ENCODE measurements at regions not wholly inside any gene's neighbourhood (a gene's known extent, or its start where the extent isn't known, plus 50 kb on each side); places are given as distances from the start of the nearest gene placed in this dataset.

GRCh38 chr5:93186076-93186682 lies 394.8 kb downstream of the NR2F1-AS1 start:
- TF ChIP-seq, protein P1, sequence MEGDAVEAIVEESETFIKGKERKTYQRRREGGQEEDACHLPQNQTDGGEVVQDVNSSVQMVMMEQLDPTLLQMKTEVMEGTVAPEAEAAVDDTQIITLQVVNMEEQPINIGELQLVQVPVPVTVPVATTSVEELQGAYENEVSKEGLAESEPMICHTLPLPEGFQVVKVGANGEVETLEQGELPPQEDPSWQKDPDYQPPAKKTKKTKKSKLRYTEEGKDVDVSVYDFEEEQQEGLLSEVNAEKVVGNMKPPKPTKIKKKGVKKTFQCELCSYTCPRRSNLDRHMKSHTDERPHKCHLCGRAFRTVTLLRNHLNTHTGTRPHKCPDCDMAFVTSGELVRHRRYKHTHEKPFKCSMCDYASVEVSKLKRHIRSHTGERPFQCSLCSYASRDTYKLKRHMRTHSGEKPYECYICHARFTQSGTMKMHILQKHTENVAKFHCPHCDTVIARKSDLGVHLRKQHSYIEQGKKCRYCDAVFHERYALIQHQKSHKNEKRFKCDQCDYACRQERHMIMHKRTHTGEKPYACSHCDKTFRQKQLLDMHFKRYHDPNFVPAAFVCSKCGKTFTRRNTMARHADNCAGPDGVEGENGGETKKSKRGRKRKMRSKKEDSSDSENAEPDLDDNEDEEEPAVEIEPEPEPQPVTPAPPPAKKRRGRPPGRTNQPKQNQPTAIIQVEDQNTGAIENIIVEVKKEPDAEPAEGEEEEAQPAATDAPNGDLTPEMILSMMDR (IDR thresholded peaks at IDR 0.05): no peak
- H3K9me3 Mint-ChIP-seq (ENCODE audit: low read depth): no peaks in the 10 kb centered on the region
- peaks cover 38% of the 10 kb centered on the region for H3K4me1 Mint-ChIP-seq (ENCODE audit: low read depth)
- no peak for DNase-seq (ENCODE audit: low spot score)
- peak overlapping the region; percentile 64 for H3K27ac Mint-ChIP-seq (ENCODE audit: unreplicated experiment)
- H3K4me3 Mint-ChIP-seq (ENCODE audit: unreplicated experiment): no peak overlapping the region
- H3K36me3 Mint-ChIP-seq (ENCODE audit: low read depth): no peaks in the 10 kb centered on the region
- no peaks in the 10 kb centered on the region for H3K27me3 Mint-ChIP-seq (ENCODE audit: low read depth)

DNA sequence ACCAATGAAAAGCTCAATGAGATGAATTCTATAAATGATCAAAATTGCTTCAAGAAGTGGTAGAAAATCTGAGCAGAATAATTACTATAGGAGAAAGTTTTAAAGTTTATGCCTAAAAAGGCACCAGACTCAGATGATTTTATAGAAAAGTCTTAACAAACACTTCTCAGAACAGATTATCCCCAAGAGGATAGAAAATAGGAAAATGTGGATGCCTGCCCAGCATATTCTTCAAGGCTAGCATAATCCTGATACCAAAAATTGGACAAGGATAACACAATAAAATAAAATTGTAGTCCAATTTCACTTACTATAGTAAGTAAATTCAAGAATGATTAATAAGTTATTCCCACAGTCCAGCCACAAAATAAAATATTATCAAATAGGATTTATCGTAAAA lies 397.0 kb downstream of the NR2F1-AS1 start:
- TF ChIP-seq, protein P1 (IDR thresholded peaks at IDR 0.05): no peak
- H3K27ac Mint-ChIP-seq (ENCODE audit: unreplicated experiment): no peak overlapping the region
- no peaks in the 10 kb centered on the region for H3K27me3 Mint-ChIP-seq (ENCODE audit: low read depth)
- H3K36me3 Mint-ChIP-seq (ENCODE audit: low read depth): no peaks in the 10 kb centered on the region
- no peak for DNase-seq (ENCODE audit: low spot score)
- H3K9me3 Mint-ChIP-seq (ENCODE audit: low read depth): peaks cover 4% of the 10 kb centered on the region
- peaks cover 26% of the 10 kb centered on the region for H3K4me1 Mint-ChIP-seq (ENCODE audit: low read depth)
- no peak overlapping the region for H3K4me3 Mint-ChIP-seq (ENCODE audit: unreplicated experiment)

DNA sequence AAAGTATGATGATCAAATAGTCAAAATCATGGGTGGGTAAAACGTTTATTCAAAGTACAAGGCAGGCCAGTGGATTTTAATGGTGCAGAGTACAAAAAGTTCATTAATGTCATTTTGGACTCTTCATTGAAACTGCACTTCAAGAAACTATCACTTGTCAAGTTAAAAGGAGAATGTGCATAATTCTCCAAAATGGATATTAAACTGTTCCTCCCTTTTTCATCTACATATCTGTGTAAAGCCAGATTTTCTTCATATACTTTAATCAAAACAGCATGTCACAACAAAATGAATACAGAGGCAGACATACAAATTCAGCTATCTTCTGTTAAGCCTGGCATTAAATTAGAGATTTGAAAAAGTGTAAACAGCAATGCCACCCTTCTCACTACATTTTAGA lies 401.6 kb downstream of the NR2F1-AS1 start:
- TF ChIP-seq, protein P1 (IDR thresholded peaks at IDR 0.05): no peak
- Mint-ChIP-seq H3K9me3 (ENCODE audit: low read depth) (peaks cover 6% of the 10 kb centered on the region), H3K4me1 (ENCODE audit: low read depth) (peaks cover under 1% of the 10 kb centered on the region), H3K27ac (ENCODE audit: unreplicated experiment) (no peak overlapping the region), H3K36me3 (ENCODE audit: low read depth) (no peaks in the 10 kb centered on the region), H3K4me3 (ENCODE audit: unreplicated experiment) (no peak overlapping the region), H3K27me3 (ENCODE audit: low read depth) (no peaks in the 10 kb centered on the region)
- DNase-seq (ENCODE audit: low spot score): no peak

DNA sequence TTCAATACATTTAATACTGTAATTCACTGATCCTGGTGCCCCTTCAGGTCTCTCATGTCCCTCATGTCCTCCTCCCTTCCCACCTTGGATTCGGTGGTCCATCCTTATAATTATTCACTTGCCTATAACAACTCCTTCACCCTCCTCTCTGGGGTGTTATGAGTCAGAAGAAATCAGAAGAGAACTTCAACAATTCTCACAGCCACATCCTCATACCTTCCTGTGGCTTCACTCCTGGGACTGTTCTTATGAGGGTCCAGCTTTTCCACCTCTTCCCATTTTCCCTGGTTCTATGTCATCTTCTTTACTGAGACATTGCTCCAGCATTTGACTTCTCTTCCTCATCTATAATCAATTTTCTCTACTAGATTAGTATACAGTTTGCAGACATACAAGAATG lies 406.1 kb downstream of the NR2F1-AS1 start:
- no peak overlapping the region for H3K27ac Mint-ChIP-seq (ENCODE audit: unreplicated experiment)
- H3K9me3 Mint-ChIP-seq (ENCODE audit: low read depth): peaks cover 8% of the 10 kb centered on the region
- peaks cover 2% of the 10 kb centered on the region for H3K36me3 Mint-ChIP-seq (ENCODE audit: low read depth)
- H3K4me3 Mint-ChIP-seq (ENCODE audit: unreplicated experiment): no peak overlapping the region
- TF ChIP-seq, protein P1 (IDR thresholded peaks at IDR 0.05): no peak
- H3K4me1 Mint-ChIP-seq (ENCODE audit: low read depth): no peaks in the 10 kb centered on the region
- no peaks in the 10 kb centered on the region for H3K27me3 Mint-ChIP-seq (ENCODE audit: low read depth)
- DNase-seq (ENCODE audit: low spot score): no peak

GRCh38 chr5:93165559-93165958 lies 415.5 kb downstream of the NR2F1-AS1 start:
- DNase-seq (ENCODE audit: low spot score): no peak
- H3K4me1 Mint-ChIP-seq (ENCODE audit: low read depth): peaks cover 33% of the 10 kb centered on the region
- H3K27ac Mint-ChIP-seq (ENCODE audit: unreplicated experiment): no peak overlapping the region
- no peaks in the 10 kb centered on the region for H3K27me3 Mint-ChIP-seq (ENCODE audit: low read depth)
- no peak overlapping the region for H3K4me3 Mint-ChIP-seq (ENCODE audit: unreplicated experiment)
- H3K9me3 Mint-ChIP-seq (ENCODE audit: low read depth): peaks cover 9% of the 10 kb centered on the region
- no peaks in the 10 kb centered on the region for H3K36me3 Mint-ChIP-seq (ENCODE audit: low read depth)
- TF ChIP-seq, protein P1 (IDR thresholded peaks at IDR 0.05): no peak
